Activated T-cell treated with anti-CD3 and anti-CD28 coated beads, Interleukin-2, amount 50 U/mL, for 1 hour (primary cell): ENCODE measurements at regions not wholly inside any gene's neighbourhood (a gene's known extent, or its start where the extent isn't known, plus 50 kb on each side); places are given as distances from the start of the nearest gene placed in this dataset.

Experiments
- DNase-seq: peaks from one replicate; pipeline ENCODE4 v3.0.0-alpha.2; 2020

DNA sequence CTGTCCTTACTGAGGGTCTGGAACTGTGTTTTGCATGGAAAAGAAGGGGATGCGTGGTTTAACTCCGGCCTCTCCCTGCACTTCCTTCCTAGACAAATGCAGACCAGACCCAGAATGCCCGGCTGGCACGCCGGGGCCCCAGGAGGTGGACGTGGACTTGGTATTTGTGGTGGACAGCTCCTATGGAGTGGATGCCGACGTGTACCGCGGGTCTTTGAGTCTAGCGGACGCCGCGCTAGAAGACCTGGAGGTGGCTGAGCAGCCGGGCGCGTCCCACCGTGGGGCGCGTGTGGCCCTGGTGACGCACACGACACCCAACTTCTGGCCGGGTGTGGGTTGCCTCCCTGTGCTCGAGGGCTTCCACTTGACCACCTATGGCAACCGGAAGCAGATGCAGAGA lies 81.8 kb upstream of the COL6A5 start:
- no peak for DNase-seq

DNA sequence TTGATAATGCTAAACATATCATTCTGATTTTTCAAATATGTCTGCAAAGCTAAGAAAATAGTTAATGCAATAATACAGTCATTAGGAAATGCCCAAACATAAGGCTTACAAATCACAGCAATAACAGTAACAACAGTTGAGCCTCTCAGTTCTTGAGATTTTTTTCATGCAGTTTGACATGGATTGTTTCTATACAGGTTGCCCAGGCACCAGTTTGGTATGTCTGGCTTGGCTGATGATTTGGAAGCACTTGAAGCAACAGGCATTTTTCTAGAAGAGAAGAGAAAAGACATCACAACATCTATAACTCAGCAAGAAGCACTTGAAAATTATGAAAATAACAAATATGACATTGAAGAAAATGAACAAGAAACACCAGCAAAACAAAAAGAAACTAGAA lies 78.7 kb upstream of the COL6A5 start:
- DNase-seq, result no peak

DNA sequence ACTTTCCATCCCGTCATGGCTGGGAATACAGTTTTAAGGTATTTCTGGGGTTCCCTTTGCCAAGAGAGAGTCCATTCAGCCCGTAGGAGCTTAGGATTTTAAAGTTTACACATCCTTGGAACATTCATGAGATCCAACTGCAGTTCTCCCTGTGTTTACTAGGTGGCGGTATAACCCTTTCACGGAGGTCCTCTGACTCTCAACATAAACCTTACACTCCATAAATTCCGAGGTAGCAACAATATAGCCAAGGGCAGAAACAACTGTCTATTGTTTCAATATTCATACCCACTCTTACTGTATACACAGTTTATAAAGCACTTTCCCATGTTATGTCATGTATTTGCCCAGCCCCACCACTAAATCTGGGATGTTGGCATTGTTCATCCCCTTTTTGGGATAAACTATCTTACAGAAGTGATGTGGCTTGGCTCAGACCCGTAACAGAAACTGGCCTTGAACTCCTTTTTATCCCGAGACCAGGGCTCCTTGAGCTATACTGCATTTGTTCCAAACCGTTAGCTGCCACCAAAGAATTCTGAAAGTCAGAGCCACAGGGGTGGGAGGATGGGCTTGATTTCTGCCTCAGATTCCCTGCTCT lies 69.2 kb upstream of the COL6A5 start:
- DNase-seq, result no peak

DNA sequence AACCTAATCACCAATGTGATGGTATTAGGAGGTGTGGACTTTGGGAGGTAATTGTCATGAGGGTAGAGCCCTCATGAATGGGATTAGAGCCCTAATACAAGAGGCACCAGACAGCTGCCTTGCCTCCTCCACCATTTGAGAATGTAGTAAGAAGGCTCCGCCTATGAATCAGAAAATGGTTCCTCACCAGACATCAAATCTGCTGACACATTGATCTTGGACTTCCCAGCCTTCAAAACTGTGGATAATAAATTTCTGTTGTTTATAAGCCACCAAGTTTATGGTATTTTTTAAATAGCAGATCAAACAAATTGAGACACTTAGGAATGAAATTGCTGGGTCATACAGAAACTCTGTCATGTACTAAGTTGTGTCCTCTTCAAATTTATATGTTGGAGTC lies 56.8 kb upstream of the COL6A5 start:
- DNase-seq, result no peak

DNA sequence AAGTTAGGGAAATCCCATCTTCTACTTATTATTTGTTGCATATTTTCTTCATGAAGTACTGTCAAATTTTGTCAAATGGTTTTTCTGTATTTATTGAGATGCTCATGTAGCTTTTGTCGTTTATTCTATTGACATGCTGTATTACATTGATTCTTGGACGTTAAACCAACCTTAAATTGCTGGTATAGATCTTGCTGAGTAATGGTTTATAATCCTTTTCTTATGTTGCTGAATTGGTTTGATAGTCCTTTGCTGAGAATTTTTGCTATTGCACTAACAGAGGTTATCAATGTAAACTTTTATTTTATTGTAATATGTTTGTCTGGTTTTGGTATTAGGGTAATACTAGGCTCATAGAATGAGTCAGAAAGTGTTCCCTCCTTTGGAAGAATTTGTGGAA lies 54.3 kb upstream of the COL6A5 start:
- DNase-seq, result no peak

DNA sequence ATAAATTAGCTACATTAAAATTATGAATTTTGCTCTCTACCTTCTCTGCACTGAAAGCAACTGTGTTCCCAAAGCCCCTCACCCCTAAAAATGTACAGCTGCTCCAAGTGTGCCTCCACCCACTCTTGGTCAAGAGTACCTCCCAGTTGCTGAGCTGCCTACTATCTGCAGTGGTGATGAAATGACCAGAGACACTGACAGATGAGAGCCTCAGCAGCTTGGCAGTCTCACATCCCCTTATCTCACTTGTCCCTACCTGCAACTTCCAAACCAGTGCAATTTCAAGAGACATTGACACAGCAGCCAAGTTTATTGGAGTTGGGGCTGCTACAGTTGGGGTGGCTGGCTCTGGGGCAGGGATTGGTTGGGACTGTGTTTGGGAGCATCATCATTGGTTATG lies 52.2 kb upstream of the COL6A5 start:
- no peak for DNase-seq
